Liver (tissue), 8 donors: ENCODE measurements at regions not wholly inside any gene's neighbourhood (a gene's known extent, or its start where the extent isn't known, plus 50 kb on each side); places are given as distances from the start of the nearest gene placed in this dataset.

ENCODE experiments used
- DNase-seq: peaks from one replicate; pipeline ENCODE4 v3.0.0-alpha.2; 2017; ENCODE audit warnings: low spot score
- H3K27ac ChIP-seq, 2 donors: one replicate each; pipeline ENCODE4 v1.7.0; 2013; ENCODE audit warnings: inconsistent platforms in 2 of 2, low read length in 2 of 2, control low read depth in 1 of 2, low read depth in 1 of 2, mild to moderate bottlenecking in 1 of 2
- H3K27me3 ChIP-seq, 4 donors: one replicate each; pipeline versions ENCODE4 v1.6.1 to v1.7.0; 2013; ENCODE audit warnings: low read length in 3 of 4, inconsistent platforms in 1 of 4, mild to moderate bottlenecking in 1 of 4, moderate library complexity in 1 of 4; ENCODE audit not compliant: control insufficient read depth in 4 of 4, insufficient read depth in 4 of 4
- H3K36me3 ChIP-seq, 4 donors: one replicate each; pipeline versions ENCODE4 v1.6.1 to v1.7.0; 2013; ENCODE audit warnings: low read length in 3 of 4, mild to moderate bottlenecking in 3 of 4, low read depth in 1 of 4, moderate library complexity in 1 of 4; ENCODE audit not compliant: control insufficient read depth in 4 of 4, insufficient read depth in 3 of 4
- H3K4me1 ChIP-seq, 4 donors: one replicate each; pipeline versions ENCODE4 v1.6.1 to v1.7.0; 2013; ENCODE audit warnings: low read length in 3 of 4, mild to moderate bottlenecking in 3 of 4, moderate library complexity in 1 of 4; ENCODE audit not compliant: control insufficient read depth in 4 of 4, insufficient read depth in 4 of 4
- H3K4me3 ChIP-seq, 3 donors: one replicate each; pipeline versions ENCODE4 v1.6.1 to v1.7.0; 2013; ENCODE audit warnings: low read length in 3 of 3, control low read depth in 1 of 3, low read depth in 1 of 3, mild to moderate bottlenecking in 1 of 3
- H3K9ac ChIP-seq, 2 donors: one replicate each; pipeline ENCODE4 v1.7.0; 2013; ENCODE audit warnings: low read length in 2 of 2, mild to moderate bottlenecking in 2 of 2, moderate library complexity in 2 of 2, control low read depth in 1 of 2, low read depth in 1 of 2
- H3K9me3 ChIP-seq, 4 donors: one replicate each; pipeline versions ENCODE4 v1.6.1 to v1.7.0; 2013; ENCODE audit warnings: low read length in 3 of 4; ENCODE audit not compliant: control insufficient read depth in 4 of 4
- EGR1 ChIP-seq, 2 donors: IDR thresholded peaks; 2 replicates each; pipeline ENCODE4 v1.6.1; 2016 to 2018; ENCODE audit warnings: antibody characterized with exemption in 2 of 2, low read depth in 2 of 2
- FOXA1 ChIP-seq: IDR thresholded peaks from 2 replicates; pipeline ENCODE4 v1.6.1; 2016; ENCODE audit warnings: antibody characterized with exemption
- GABPA ChIP-seq, 2 donors: IDR thresholded peaks in 1 of 2; conservative IDR thresholded peaks in 1 of 2; 2 replicates each; pipeline ENCODE4 v1.6.1; 2016; ENCODE audit warnings: antibody characterized with exemption in 2 of 2, mild to moderate bottlenecking in 1 of 2, moderate library complexity in 1 of 2
- HNF4A ChIP-seq, 2 donors: conservative IDR thresholded peaks; 2 replicates each; pipeline ENCODE4 v1.6.1; 2016; ENCODE audit warnings: antibody characterized with exemption in 2 of 2, mild to moderate bottlenecking in 2 of 2
- HNF4G ChIP-seq: IDR thresholded peaks from 2 replicates; pipeline ENCODE4 v1.6.1; 2016; ENCODE audit warnings: antibody characterized with exemption
- JUND ChIP-seq, 2 donors: IDR thresholded peaks; 2 replicates each; pipeline ENCODE4 v1.6.1; 2016; ENCODE audit warnings: antibody characterized with exemption in 2 of 2
- NR2F2 ChIP-seq: IDR thresholded peaks from 2 replicates; pipeline ENCODE4 v1.6.1; 2016; ENCODE audit warnings: antibody characterized with exemption
- RXRA ChIP-seq, 2 donors: IDR thresholded peaks; 2 replicates each; pipeline ENCODE4 v1.6.1; 2017 to 2018; ENCODE audit warnings: antibody characterized with exemption in 2 of 2, mild to moderate bottlenecking in 1 of 2
- SP1 ChIP-seq: IDR thresholded peaks from 2 replicates; pipeline ENCODE4 v1.6.1; 2018; ENCODE audit warnings: antibody characterized with exemption, mild to moderate bottlenecking
- TAF1 ChIP-seq: conservative IDR thresholded peaks from 2 replicates; pipeline ENCODE4 v1.6.1; 2016; ENCODE audit warnings: antibody characterized with exemption, mild to moderate bottlenecking
- YY1 ChIP-seq: IDR thresholded peaks from 2 replicates; pipeline ENCODE4 v1.6.1; 2016; ENCODE audit warnings: antibody characterized with exemption, mild to moderate bottlenecking
- WGBS: extraction: QIAGEN DNeasy Blood & Tissue Kit; methylation state at CpG from one replicate; pipeline ENCODE4 v1.1.7; 2013; 5-methylcytosine and 5-hydroxymethylcytosine counted together
- TF ChIP-seq, protein P1 (sequence below): IDR thresholded peaks from 2 replicates; pipeline ENCODE4 v1.6.1; 2016; ENCODE audit warnings: antibody characterized with exemption, mild to moderate bottlenecking
- TF ChIP-seq, protein P2 (sequence below): IDR thresholded peaks from 2 replicates; pipeline ENCODE4 v1.6.1; 2016; ENCODE audit warnings: antibody characterized with exemption
- TF ChIP-seq, protein P3 (sequence below): fragments of 150-350 bp; IDR thresholded peaks from 2 replicates; pipeline ENCODE4 v1.5.1; 2017; ENCODE audit warnings: improper control_type of control experiment, low read depth, low read length; ENCODE audit not compliant: missing input control
- TF ChIP-seq, protein P4 (sequence below): IDR thresholded peaks from 2 replicates; pipeline ENCODE4 v1.6.1; 2016; ENCODE audit warnings: antibody characterized with exemption
- TF ChIP-seq, protein P5 (sequence below): IDR thresholded peaks from 2 replicates; pipeline ENCODE4 v1.6.1; 2016; ENCODE audit warnings: antibody characterized with exemption
- donor health status: healthy.
- donor health status: healthy.
- donor health status: healthy.
- donor health status: healthy.
- donor health status: healthy.

DNA sequence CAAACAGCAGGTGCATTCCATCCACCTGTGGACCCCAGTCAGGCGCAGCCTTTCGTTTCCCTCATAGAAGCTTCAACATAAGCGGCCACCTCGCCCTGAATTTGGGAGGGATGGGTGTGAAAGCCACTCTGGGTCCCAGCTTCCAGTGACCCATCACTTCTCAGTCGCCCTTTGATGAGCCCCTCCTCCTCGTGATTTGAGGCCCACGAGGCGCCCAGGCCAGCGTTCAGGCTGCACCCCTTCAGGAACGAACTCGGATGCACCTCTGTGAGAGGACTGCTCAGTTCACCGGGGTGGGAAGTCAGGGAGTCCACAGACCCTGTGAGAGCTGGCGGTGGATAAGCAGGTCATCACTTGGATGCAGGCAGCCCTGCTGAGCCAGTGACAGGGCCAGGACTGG lies 1118.2 kb downstream of the BRD1 start (continued):
- TF ChIP-seq, protein P1, sequence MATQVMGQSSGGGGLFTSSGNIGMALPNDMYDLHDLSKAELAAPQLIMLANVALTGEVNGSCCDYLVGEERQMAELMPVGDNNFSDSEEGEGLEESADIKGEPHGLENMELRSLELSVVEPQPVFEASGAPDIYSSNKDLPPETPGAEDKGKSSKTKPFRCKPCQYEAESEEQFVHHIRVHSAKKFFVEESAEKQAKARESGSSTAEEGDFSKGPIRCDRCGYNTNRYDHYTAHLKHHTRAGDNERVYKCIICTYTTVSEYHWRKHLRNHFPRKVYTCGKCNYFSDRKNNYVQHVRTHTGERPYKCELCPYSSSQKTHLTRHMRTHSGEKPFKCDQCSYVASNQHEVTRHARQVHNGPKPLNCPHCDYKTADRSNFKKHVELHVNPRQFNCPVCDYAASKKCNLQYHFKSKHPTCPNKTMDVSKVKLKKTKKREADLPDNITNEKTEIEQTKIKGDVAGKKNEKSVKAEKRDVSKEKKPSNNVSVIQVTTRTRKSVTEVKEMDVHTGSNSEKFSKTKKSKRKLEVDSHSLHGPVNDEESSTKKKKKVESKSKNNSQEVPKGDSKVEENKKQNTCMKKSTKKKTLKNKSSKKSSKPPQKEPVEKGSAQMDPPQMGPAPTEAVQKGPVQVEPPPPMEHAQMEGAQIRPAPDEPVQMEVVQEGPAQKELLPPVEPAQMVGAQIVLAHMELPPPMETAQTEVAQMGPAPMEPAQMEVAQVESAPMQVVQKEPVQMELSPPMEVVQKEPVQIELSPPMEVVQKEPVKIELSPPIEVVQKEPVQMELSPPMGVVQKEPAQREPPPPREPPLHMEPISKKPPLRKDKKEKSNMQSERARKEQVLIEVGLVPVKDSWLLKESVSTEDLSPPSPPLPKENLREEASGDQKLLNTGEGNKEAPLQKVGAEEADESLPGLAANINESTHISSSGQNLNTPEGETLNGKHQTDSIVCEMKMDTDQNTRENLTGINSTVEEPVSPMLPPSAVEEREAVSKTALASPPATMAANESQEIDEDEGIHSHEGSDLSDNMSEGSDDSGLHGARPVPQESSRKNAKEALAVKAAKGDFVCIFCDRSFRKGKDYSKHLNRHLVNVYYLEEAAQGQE, result no peak
- TF ChIP-seq EGR1 (IDR thresholded peaks at IDR 0.05; ENCODE audit: low read depth in 2 of 2) (no peak), FOXA1 (no peak), HNF4G (no peak), NR2F2 (no peak), SP1 (no peak), GABPA (IDR thresholded peaks at IDR 0.05 in 1 of 2, conservative IDR thresholded peaks at IDR 0.05 in 1 of 2) (no peak)
- TF ChIP-seq, protein P2, sequence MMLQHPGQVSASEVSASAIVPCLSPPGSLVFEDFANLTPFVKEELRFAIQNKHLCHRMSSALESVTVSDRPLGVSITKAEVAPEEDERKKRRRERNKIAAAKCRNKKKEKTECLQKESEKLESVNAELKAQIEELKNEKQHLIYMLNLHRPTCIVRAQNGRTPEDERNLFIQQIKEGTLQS, result no peak

DNA sequence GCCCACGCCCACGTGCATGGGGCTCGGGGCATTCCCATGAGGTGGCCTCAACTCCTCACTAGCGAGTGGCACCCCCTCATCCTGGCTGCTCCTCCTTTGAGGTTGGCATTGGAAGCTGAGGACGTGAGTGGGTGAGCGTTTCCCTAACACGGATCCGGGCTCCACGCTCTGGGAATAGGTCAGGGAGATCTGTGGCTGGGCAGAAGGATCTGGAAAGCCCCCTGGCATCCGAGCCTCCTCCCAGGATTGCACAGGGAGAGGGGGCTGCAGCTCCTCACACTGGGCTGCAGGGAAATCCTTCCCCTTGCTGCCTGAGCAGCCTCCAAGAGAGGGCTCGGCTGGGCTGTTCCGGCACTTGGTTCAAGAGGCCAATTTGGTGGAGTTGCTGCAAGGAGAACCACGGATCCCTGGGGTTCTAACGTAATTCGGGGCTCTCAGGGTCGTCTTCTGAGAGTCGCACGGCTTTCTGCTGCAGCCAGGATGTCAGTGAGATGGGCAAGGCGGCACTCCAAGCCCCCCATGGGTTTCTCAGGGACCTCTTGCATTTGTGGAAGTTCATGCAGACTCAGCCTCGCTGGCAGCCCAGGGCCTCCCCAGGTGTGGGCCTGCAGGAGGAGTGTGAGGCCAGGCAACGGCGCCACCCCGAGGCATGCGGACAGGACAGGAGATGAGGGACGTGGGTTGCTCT lies 1119.0 kb downstream of the BRD1 start:
- WGBS, result 78% methylated on average over 25 of the region's 25 CpGs
- TF ChIP-seq, protein P1, result no peak
- TF ChIP-seq RXRA (IDR thresholded peaks at IDR 0.05) (no peak), HNF4G (no peak), NR2F2 (no peak), TAF1 (no peak), GABPA (IDR thresholded peaks at IDR 0.05 in 1 of 2, conservative IDR thresholded peaks at IDR 0.05 in 1 of 2) (no peak), EGR1 (IDR thresholded peaks at IDR 0.05; ENCODE audit: low read depth in 2 of 2) (no peak), FOXA1 (no peak), JUND (IDR thresholded peaks at IDR 0.05) (no peak), SP1 (no peak), HNF4A (conservative IDR thresholded peaks at IDR 0.05) (no peak), YY1 (no peak)
- TF ChIP-seq, protein P3, sequence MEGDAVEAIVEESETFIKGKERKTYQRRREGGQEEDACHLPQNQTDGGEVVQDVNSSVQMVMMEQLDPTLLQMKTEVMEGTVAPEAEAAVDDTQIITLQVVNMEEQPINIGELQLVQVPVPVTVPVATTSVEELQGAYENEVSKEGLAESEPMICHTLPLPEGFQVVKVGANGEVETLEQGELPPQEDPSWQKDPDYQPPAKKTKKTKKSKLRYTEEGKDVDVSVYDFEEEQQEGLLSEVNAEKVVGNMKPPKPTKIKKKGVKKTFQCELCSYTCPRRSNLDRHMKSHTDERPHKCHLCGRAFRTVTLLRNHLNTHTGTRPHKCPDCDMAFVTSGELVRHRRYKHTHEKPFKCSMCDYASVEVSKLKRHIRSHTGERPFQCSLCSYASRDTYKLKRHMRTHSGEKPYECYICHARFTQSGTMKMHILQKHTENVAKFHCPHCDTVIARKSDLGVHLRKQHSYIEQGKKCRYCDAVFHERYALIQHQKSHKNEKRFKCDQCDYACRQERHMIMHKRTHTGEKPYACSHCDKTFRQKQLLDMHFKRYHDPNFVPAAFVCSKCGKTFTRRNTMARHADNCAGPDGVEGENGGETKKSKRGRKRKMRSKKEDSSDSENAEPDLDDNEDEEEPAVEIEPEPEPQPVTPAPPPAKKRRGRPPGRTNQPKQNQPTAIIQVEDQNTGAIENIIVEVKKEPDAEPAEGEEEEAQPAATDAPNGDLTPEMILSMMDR, result no peak
- TF ChIP-seq, protein P4, sequence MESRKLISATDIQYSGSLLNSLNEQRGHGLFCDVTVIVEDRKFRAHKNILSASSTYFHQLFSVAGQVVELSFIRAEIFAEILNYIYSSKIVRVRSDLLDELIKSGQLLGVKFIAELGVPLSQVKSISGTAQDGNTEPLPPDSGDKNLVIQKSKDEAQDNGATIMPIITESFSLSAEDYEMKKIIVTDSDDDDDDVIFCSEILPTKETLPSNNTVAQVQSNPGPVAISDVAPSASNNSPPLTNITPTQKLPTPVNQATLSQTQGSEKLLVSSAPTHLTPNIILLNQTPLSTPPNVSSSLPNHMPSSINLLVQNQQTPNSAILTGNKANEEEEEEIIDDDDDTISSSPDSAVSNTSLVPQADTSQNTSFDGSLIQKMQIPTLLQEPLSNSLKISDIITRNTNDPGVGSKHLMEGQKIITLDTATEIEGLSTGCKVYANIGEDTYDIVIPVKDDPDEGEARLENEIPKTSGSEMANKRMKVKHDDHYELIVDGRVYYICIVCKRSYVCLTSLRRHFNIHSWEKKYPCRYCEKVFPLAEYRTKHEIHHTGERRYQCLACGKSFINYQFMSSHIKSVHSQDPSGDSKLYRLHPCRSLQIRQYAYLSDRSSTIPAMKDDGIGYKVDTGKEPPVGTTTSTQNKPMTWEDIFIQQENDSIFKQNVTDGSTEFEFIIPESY, result no peak
- TF ChIP-seq, protein P2, result no peak
- TF ChIP-seq, protein P5, sequence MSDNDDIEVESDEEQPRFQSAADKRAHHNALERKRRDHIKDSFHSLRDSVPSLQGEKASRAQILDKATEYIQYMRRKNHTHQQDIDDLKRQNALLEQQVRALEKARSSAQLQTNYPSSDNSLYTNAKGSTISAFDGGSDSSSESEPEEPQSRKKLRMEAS, result no peak
- Histone ChIP-seq H3K27ac (no peak overlapping the region), H3K27me3 (no peaks in the 10 kb centered on the region), H3K9ac (no peak overlapping the region), H3K4me3 (no peak overlapping the region), H3K4me1 (no peaks in the 10 kb centered on the region), H3K36me3 (no peaks in the 10 kb centered on the region), H3K9me3 (no peaks in the 10 kb centered on the region)
- DNase-seq, result no peak
